Activated CD4-positive, alpha-beta T cell treated with anti-CD3 and anti-CD28 coated beads, Interleukin-2, amount 10 ng/mL, durations not matched to agents 24 days and 14 days (primary cell): ENCODE measurements at regions not wholly inside any gene's neighbourhood (a gene's known extent, or its start where the extent isn't known, plus 50 kb on each side); places are given as distances from the start of the nearest gene placed in this dataset.
"Not testable (repeated sequence)": the region's sequence is repeated elsewhere in the genome, so short reads cannot be mapped to it uniquely, and the experiment has no call there.

Experiments
- DNase-seq: peaks from one replicate; pipeline ENCODE4 v3.0.0; 2022
- H3K27ac Mint-ChIP-seq: one replicate; pipeline ENCODE4 v1.8.0; 2022; ENCODE audit warnings: mild to moderate bottlenecking, mixed read lengths
- H3K27me3 Mint-ChIP-seq: one replicate; pipeline ENCODE4 v1.8.0; 2022; ENCODE audit warnings: mixed read lengths
- H3K36me3 Mint-ChIP-seq: one replicate; pipeline ENCODE4 v1.8.0; 2022; ENCODE audit warnings: low read depth, mild to moderate bottlenecking, mixed read lengths
- H3K4me1 Mint-ChIP-seq: one replicate; pipeline ENCODE4 v1.8.0; 2021; ENCODE audit warnings: mixed read lengths
- H3K4me3 Mint-ChIP-seq: one replicate; pipeline ENCODE4 v1.8.0; 2022; ENCODE audit warnings: mild to moderate bottlenecking, moderate library complexity, mixed read lengths
- H3K9me3 Mint-ChIP-seq: one replicate; pipeline ENCODE4 v1.8.0; 2021; ENCODE audit warnings: mixed read lengths
- intact Hi-C: fragments of 100-400 bp; cut with micrococcal nuclease; formaldehyde crosslinking; loops from one replicate; pipeline ENCODE4 v1.15.1; 2023

DNA sequence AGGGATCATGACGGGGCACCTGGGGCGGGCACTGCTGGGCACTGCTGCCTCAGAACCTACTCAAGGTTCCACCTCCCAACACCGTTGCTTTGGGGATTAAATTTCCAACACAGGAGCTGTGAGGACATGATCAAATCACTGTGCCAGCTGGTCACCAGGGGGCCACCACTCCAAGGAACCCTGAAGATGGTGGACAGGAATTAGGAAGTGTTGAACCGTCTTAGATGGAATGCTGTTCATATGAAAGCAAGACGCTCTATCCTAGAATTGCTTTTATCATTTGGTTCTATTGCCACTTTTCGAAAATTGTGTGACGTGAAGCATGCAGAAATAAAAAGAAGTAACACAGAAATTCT lies 140.3 kb downstream of the DLL1 start:
- Mint-ChIP-seq H3K4me3 (no peak overlapping the region), H3K9me3 (peaks cover 4% of the 10 kb centered on the region), H3K27ac (no peak overlapping the region), H3K4me1 (peaks cover 20% of the 10 kb centered on the region), H3K36me3 (no peaks in the 10 kb centered on the region), H3K27me3 (peaks cover 22% of the 10 kb centered on the region)
- intact Hi-C loops, result no loop called here
- DNase-seq, result no peak

DNA sequence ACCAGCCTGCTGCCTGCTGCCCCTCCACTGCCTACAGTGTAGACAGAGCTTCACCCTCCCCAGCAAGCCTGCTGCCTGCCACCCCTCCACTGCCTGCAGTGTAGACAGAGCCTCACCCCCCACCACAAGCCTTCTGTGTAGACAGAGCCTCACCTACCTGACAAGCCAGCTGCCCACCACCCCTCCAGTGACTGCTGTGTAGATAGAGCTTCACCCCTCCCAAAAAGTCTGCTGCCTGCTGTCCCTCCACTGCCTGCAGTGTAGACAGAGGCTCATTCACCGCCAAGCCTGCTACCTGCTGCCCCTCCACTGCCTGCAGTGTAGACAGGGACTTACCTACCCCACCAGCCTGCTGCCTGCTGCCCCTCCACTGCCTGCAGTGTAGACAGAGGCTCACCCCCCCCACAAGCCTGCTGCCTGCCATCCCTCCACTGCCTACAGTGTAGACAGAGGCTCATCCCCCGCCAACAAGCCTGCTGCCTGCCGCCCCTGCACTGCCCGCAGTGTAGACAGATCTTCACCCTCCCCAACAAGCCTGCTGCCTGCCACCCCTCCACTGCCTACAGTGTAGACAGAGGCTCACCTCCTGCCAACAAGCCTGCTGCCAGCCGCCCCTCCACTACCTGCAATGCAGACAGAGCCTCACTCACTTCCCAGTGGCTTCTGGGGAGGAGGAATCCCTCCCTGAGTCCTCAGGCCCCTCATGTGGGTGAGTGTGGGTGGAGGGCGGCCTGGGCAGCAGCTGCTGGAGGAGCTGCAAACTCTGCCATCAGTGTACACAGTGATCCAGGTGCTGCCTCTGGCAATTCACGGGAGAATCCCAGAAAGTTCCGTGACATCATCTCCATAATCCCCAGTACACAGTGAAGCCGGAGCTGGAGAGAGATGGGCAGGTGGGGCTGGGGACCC lies 140.9 kb downstream of the DLL1 start:
- Mint-ChIP-seq H3K27me3 (peaks cover 22% of the 10 kb centered on the region), H3K27ac (no peak overlapping the region), H3K36me3 (no peaks in the 10 kb centered on the region), H3K4me1 (peaks cover 20% of the 10 kb centered on the region), H3K4me3 (no peak overlapping the region), H3K9me3 (peaks cover 5% of the 10 kb centered on the region)
- intact Hi-C loops, result loop anchor here (2.0 to 10.0 kb wide), 2 partner anchors 61 to 145 kb away; partner anchors contain the start of gene DLL1
- DNase-seq, result no peak

DNA sequence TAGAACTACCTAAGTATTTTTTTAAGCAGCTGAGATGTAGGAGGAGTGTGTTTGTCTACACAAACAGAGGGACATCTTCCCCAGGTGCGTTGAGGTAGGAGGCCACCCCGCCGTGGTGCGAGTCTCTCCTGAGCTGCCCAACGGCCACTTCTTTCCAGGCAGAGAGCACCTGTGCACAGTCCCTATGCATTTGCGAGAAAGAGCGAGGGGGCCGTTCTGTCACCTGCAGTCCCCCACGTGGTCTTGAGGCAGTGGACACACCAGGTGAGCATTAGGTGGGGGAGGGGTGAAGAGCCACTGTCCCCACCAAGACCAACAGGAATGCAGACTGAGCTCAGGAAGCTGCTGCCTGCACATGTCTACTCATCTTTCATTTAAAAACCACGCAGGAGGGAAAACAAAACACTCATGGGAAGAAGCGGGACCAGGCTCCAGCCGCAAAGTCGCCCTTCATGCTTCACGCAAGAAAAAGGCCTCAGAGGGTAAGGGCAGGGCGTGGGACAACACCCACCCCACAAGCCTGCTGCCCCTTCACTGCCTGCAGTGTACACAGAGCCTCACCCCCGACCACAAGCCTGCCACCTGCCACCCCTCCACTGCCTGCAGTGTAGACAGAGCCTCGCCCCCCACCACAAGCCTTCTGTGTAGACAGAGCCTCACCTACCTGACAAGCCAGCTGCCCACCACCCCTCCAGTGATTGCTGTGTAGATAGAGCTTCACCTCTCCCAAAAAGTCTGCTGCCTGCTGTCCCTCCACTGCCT lies 142.0 kb downstream of the DLL1 start:
- Mint-ChIP-seq H3K27me3 (peaks cover 22% of the 10 kb centered on the region), H3K36me3 (no peaks in the 10 kb centered on the region), H3K9me3 (peaks cover 5% of the 10 kb centered on the region), H3K27ac (peak overlapping the region; percentile 32), H3K4me3 (peak overlapping the region; percentile 66), H3K4me1 (peaks cover 20% of the 10 kb centered on the region)
- intact Hi-C loops, result loop anchor here (2.0 to 10.0 kb wide), 2 partner anchors 60 to 146 kb away; partner anchors contain the start of gene DLL1
- DNase-seq, result no peak

DNA sequence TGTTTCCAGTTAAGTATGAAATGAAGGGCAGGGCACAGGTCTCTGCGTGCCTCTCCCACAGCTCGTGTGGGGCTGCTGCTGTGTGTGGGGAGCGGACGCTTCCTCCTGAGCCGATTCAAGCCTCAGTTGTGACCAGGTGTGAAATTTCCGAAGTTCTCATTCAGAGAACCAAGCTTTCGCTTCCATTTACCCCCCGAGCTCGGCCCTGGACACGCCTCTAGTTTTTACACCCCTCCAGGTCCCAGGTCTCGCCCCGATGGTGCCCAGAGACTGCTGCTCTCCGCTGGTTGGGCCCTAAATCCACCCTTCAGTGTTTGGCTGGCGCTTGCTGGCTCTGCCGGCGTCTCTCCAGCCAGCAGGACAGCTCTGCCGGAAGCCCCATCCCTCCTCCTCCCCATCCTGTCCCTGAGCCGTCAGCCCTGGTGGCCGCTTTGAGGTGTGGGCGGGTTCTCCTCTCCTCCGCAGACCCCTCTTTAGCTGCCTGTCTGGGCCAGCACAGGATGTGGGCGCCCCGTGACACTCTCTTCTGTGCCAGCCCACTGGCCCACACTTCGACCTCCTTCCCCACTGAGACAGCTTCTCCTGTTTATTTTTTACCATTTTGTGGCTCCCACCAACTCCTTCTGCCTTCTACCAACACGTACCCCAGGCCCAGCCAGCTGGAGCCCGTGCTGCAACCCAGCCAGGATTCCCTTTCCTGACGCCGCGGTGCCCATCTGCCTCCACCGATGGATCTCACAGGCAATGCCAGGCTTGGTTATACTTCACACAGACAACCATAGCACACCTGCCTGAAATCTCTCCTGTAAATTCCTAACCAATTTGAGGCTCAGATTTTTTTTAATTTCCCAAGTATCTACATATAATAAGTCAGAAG lies 142.8 kb downstream of the DLL1 start:
- Mint-ChIP-seq H3K4me3 (peak overlapping the region; percentile 66), H3K4me1 (peaks cover 20% of the 10 kb centered on the region), H3K27ac (peak overlapping the region; percentile 86), H3K9me3 (peaks cover 5% of the 10 kb centered on the region), H3K36me3 (no peaks in the 10 kb centered on the region), H3K27me3 (peaks cover 22% of the 10 kb centered on the region)
- peak; percentile 78 for DNase-seq
- intact Hi-C loops, result loop anchor here (2.0 to 10.0 kb wide), 2 partner anchors 59 to 147 kb away; partner anchors contain the start of gene DLL1

DNA sequence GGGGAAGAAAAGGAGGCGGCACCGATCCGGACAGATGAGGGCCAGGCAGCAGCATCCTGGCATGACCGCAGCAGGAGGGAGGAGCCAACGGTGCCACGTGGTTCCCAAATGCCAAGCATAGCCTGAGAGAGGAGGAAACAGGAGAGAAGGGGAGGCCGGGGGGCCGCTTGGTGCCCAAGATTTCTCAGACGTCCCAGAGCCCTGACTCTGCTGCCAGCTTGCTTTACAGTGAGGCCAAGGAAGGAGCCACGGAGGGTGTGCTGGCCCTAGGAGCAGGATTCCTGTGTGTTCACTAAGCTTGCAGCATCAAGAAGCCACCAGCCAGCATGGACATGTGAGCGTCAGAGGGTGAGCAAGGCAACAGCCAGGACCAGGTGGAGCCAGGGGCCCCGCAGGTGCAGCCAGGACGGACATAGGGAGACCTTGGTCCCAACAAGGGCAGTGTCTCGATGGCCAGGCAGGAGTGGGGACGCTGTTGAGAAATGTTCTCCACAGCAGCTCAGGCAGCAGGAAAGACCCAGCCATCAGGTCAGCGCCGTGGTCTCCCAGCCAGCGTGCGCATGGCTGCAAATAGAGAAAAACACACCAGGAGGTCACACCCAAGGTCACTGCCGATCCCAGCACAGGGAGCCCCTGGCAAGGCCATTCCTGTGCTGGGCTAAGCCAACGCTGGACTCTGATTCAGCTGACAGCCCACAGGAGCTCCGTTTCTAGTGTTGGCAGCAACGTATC lies 143.7 kb downstream of the DLL1 start:
- Mint-ChIP-seq H3K36me3 (no peaks in the 10 kb centered on the region), H3K27me3 (peaks cover 20% of the 10 kb centered on the region), H3K9me3 (peaks cover 5% of the 10 kb centered on the region), H3K4me3 (peak overlapping the region; percentile 66), H3K27ac (peak overlapping the region; percentile 86), H3K4me1 (peaks cover 20% of the 10 kb centered on the region)
- no peak for DNase-seq
- intact Hi-C loops, result loop anchor here (10.0 kb wide), 1 partner anchor 148 kb away; the partner anchor contains the start of gene DLL1

DNA sequence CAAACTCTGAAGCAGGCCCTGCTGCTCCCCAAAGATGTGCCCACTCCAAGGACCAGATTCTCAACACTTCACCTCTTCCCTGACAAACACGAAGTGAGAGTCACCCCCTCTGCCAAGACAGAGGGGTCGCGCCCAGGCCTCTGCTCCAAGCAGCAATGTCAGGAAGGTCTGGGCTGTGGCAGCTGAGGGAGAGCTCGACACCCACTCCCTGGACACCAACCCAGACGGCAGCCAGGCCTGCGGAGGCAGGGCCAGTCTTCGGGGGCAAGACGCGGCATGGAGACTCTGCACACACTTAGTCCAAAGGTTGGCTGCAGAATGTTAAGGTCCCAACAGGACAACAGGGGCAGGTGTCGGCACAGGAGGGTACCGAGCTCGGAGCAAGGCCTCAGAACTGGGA lies 144.2 kb downstream of the DLL1 start:
- intact Hi-C loops, result loop anchor here (10.0 kb wide), 1 partner anchor 148 kb away; the partner anchor contains the start of gene DLL1

DNA sequence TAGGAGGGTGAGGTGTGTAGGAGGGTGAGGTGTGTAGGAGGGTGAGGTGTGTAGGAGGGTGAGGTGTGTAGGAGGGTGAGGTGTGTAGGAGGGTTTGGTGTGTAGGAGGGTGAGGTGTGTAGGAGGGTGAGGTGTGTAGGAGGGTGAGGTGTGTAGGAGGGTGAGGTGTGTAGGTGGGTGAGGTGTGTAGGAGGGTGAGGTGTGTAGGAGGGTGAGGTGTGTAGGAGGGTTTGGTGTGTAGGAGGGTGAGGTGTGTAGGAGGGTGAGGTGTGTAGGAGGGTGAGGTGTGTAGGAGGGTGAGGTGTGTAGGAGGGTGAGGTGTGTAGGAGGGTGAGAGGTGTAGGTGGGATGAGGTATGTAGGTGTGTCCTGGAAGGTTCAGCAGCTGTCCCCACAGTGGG lies 144.7 kb downstream of the DLL1 start:
- not testable (repeated sequence) for DNase-seq, H3K27me3 Mint-ChIP-seq, H3K4me3 Mint-ChIP-seq, H3K9me3 Mint-ChIP-seq, H3K36me3 Mint-ChIP-seq
- peaks cover 20% of the 10 kb centered on the region for H3K4me1 Mint-ChIP-seq
- intact Hi-C loops, result loop anchor here (10.0 kb wide), 1 partner anchor 149 kb away; the partner anchor contains the start of gene DLL1
- peak overlapping the region; percentile 74 for H3K27ac Mint-ChIP-seq

More for the DNA sequence above, 144.2 kb downstream of the DLL1 start:
- peaks cover 5% of the 10 kb centered on the region for H3K9me3 Mint-ChIP-seq
- peaks cover 20% of the 10 kb centered on the region for H3K4me1 Mint-ChIP-seq
- no peaks in the 10 kb centered on the region for H3K36me3 Mint-ChIP-seq
- peaks cover 15% of the 10 kb centered on the region for H3K27me3 Mint-ChIP-seq
- peak overlapping the region; percentile 34 for H3K4me3 Mint-ChIP-seq
- H3K27ac Mint-ChIP-seq, result peak overlapping the region; percentile 62
- DNase-seq, result no peak

GRCh38 chr6:170145716-170146115 lies 145.2 kb downstream of the DLL1 start:
- not testable (repeated sequence) for H3K4me3 Mint-ChIP-seq, DNase-seq, H3K9me3 Mint-ChIP-seq, H3K27me3 Mint-ChIP-seq, H3K36me3 Mint-ChIP-seq
- intact Hi-C loops, result loop anchor here (10.0 kb wide), 1 partner anchor 149 kb away; the partner anchor contains the start of gene DLL1
- Mint-ChIP-seq H3K4me1 (peaks cover 20% of the 10 kb centered on the region), H3K27ac (peak overlapping the region; percentile 83)

DNA sequence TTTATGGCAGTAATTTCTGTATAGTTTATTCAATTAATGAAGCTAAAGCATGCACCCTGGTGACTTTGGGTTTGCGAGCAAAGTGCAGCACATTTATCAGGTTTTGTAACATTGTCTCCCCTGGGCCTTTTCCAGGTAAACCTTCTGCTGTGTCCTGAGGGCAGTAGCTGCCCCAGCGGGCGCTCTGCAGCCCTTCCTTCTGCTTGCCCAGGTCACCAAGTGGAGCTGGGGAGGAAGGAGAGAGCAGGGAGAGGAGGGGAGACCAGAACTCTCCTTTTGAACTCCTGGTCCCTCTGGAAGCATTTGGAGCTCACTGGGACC lies 145.6 kb downstream of the DLL1 start:
- H3K27me3 Mint-ChIP-seq, result peaks cover 6% of the 10 kb centered on the region
- H3K9me3 Mint-ChIP-seq, result peaks cover 5% of the 10 kb centered on the region
- H3K36me3 Mint-ChIP-seq, result no peaks in the 10 kb centered on the region
- no peak for DNase-seq
- intact Hi-C loops, result loop anchor here (10.0 kb wide), 1 partner anchor 150 kb away; the partner anchor contains the start of gene DLL1
- H3K4me3 Mint-ChIP-seq, result no peak overlapping the region
- H3K4me1 Mint-ChIP-seq, result peaks cover 20% of the 10 kb centered on the region
- no peak overlapping the region for H3K27ac Mint-ChIP-seq

- H3K4me1 Mint-ChIP-seq, result peaks cover 20% of the 10 kb centered on the region
Measured at GRCh38 chr6:170144571-170145271, 146.2 kb downstream of the DLL1 start.

GRCh38 chr6:170143401-170144150 lies 147.3 kb downstream of the DLL1 start:
- no peaks in the 10 kb centered on the region for H3K36me3 Mint-ChIP-seq
- H3K27me3 Mint-ChIP-seq, result peaks cover 6% of the 10 kb centered on the region
- intact Hi-C loops, result loop anchor here (10.0 kb wide), 1 partner anchor 151 kb away; the partner anchor contains the start of gene DLL1
- no peak for DNase-seq
- no peak overlapping the region for H3K27ac Mint-ChIP-seq
- H3K4me3 Mint-ChIP-seq, result no peak overlapping the region
- peaks cover 5% of the 10 kb centered on the region for H3K9me3 Mint-ChIP-seq
- H3K4me1 Mint-ChIP-seq, result peaks cover 18% of the 10 kb centered on the region

More at GRCh38 chr6:170144571-170145271, 146.2 kb downstream of the DLL1 start:
- no peaks in the 10 kb centered on the region for H3K36me3 Mint-ChIP-seq
- peaks cover 5% of the 10 kb centered on the region for H3K9me3 Mint-ChIP-seq
- H3K4me3 Mint-ChIP-seq, result no peak overlapping the region
- peaks cover 6% of the 10 kb centered on the region for H3K27me3 Mint-ChIP-seq
- intact Hi-C loops, result loop anchor here (10.0 kb wide), 1 partner anchor 150 kb away; the partner anchor contains the start of gene DLL1
- H3K27ac Mint-ChIP-seq, result no peak overlapping the region
- DNase-seq, result no peak
